ENCODE measurements at regions not wholly inside any gene's neighbourhood (a gene's known extent, or its start where the extent isn't known, plus 50 kb on each side); places are given as distances from the start of the nearest gene placed in this dataset.

DNA sequence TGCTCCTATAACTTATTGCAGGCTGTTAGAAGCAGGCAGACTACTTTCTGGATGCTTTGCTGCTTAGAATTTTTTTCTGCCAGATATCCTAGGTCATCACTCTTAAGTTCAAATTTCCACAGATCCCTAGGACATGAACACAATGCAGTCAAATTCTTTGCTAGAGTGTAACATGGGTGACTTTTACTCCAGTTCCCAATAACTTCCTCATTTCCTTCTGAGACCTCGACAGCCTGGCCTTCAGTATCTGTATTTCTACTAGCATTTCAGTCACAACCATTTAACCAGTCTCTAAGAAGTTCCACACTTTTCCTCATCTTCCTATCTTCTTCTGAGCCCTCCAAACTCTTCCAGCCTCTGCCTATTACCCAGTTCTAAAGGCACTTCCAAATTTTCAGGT lies 60.4 kb upstream of the ZBED5 start:
- no peak for TF ChIP-seq POLR2AphosphoS5 (IDR thresholded peaks at IDR 0.05; ENCODE audit: insufficient read depth in 1 of 2, low read depth in 1 of 2)
- TF ChIP-seq POLR2A (IDR thresholded peaks at IDR 0.05) = no peak

Data from vagina (tissue), 2 donors.